ENCODE measurements at regions not wholly inside any gene's neighbourhood (a gene's known extent, or its start where the extent isn't known, plus 50 kb on each side); places are given as distances from the start of the nearest gene placed in this dataset.

GRCh38 chr15:72919936-72920465, 132.3 kb upstream of the NEO1 start:
- intact Hi-C loops (cut with micrococcal nuclease): no loop called here
- Histone ChIP-seq H3K27ac (ENCODE audit: low read length in 2 of 2) (no peak overlapping the region), H3K36me3 (replicated peaks in 1 of 2; ENCODE audit: control extremely low read depth in 1 of 2, control insufficient read depth in 1 of 2, extremely low read depth in 1 of 2, insufficient read depth in 2 of 2, low read length in 1 of 2) (no peaks in the 10 kb centered on the region), H3K4me1 (ENCODE audit: control insufficient read depth in 2 of 2, insufficient read depth in 2 of 2, low read length in 2 of 2) (no peaks in the 10 kb centered on the region), H3K9ac (ENCODE audit: low read length) (no peak overlapping the region), H3K27me3 (replicated peaks in 1 of 4; ENCODE audit: control extremely low read depth in 1 of 4, control insufficient read depth in 3 of 4, insufficient read depth in 4 of 4, low read length in 3 of 4) (peaks cover 0 to 3% (median 1%) of the 10 kb centered on the region in 4 experiments), H3K9me3 (ENCODE audit: control extremely low read depth in 1 of 3, control insufficient read depth in 2 of 3, insufficient read depth in 1 of 3, low read length in 2 of 3) (no peaks in the 10 kb centered on the region), H3K79me2 (ENCODE audit: control insufficient read depth, insufficient read depth, low read length) (no peaks in the 10 kb centered on the region), H3K4me3 (ENCODE audit: control extremely low read depth in 1 of 5, extremely low read depth in 1 of 5, insufficient read depth in 1 of 5, low read depth in 2 of 5, low read length in 4 of 5) (no peak overlapping the region), H3K4me2 (replicated peaks; ENCODE audit: low read depth, low read length, poor library complexity, severe bottlenecking) (no peak overlapping the region), H2AFZ (ENCODE audit: insufficient read depth, low read depth, low read length, poor library complexity, severe bottlenecking) (no peak overlapping the region), H4K20me1 (ENCODE audit: control insufficient read depth, insufficient read depth, low read length, poor library complexity, severe bottlenecking) (no peaks in the 10 kb centered on the region)
- Mint-ChIP-seq H3K4me1 (no peaks in the 10 kb centered on the region), H3K27me3 (peaks cover 16% of the 10 kb centered on the region), H3K9me3 (ENCODE audit: insufficient read depth) (no peaks in the 10 kb centered on the region), H3K4me3 (no peak overlapping the region), H3K27ac (no peak overlapping the region)
- TF ChIP-seq EZH2 (IDR thresholded peaks at IDR 0.05; ENCODE audit: borderline replicate concordance, insufficient read depth, low read depth, low read length, poor library complexity, severe bottlenecking): no peak
- no peak for TF ChIP-seq CTCF (IDR thresholded peaks at IDR 0.05)
- DNase-seq: no peak
- POLR2A ChIA-PET: no interaction called here
- 83% methylated on average over 1 of the region's 5 CpGs for WGBS (ENCODE audit: insufficient coverage)
- ATAC-seq (ENCODE audit: low read depth): no peak
- CTCF ChIA-PET: no interaction called here

GRCh38 chr15:72916897-72917296, 133.3 kb upstream of the ADPGK start:
- no peaks in the 10 kb centered on the region for H3K79me2 ChIP-seq (ENCODE audit: control insufficient read depth, insufficient read depth, low read length)
- intact Hi-C loops (cut with micrococcal nuclease): no loop called here
- 88% methylated on average over 2 of the region's 2 CpGs for WGBS (ENCODE audit: insufficient coverage)
- Mint-ChIP-seq H3K27ac (no peak overlapping the region), H3K9me3 (ENCODE audit: insufficient read depth) (no peaks in the 10 kb centered on the region), H3K4me3 (no peak overlapping the region), H3K27me3 (peaks cover 18% of the 10 kb centered on the region), H3K4me1 (no peaks in the 10 kb centered on the region)
- no peak overlapping the region for H3K27ac ChIP-seq (ENCODE audit: low read length in 2 of 2)
- no peak overlapping the region for H2AFZ ChIP-seq (ENCODE audit: insufficient read depth, low read depth, low read length, poor library complexity, severe bottlenecking)
- no peak overlapping the region for H3K9ac ChIP-seq (ENCODE audit: low read length)
- peaks cover 0 to 3% (median 0%) of the 10 kb centered on the region in 4 experiments for H3K27me3 ChIP-seq (replicated peaks in 1 of 4; ENCODE audit: control extremely low read depth in 1 of 4, control insufficient read depth in 3 of 4, insufficient read depth in 4 of 4, low read length in 3 of 4)
- ATAC-seq (ENCODE audit: low read depth): no peak
- H4K20me1 ChIP-seq (ENCODE audit: control insufficient read depth, insufficient read depth, low read length, poor library complexity, severe bottlenecking): no peaks in the 10 kb centered on the region
- H3K4me3 ChIP-seq (ENCODE audit: control extremely low read depth in 1 of 5, extremely low read depth in 1 of 5, insufficient read depth in 1 of 5, low read depth in 2 of 5, low read length in 4 of 5): no peak overlapping the region
- no peak for DNase-seq
- no peak for TF ChIP-seq CTCF (IDR thresholded peaks at IDR 0.05)
- H3K4me1 ChIP-seq (ENCODE audit: control insufficient read depth in 2 of 2, insufficient read depth in 2 of 2, low read length in 2 of 2): no peaks in the 10 kb centered on the region
- POLR2A ChIA-PET: no interaction called here
- no peaks in the 10 kb centered on the region for H3K9me3 ChIP-seq (ENCODE audit: control extremely low read depth in 1 of 3, control insufficient read depth in 2 of 3, insufficient read depth in 1 of 3, low read length in 2 of 3)
- no peaks in the 10 kb centered on the region for H3K36me3 ChIP-seq (replicated peaks in 1 of 2; ENCODE audit: control extremely low read depth in 1 of 2, control insufficient read depth in 1 of 2, extremely low read depth in 1 of 2, insufficient read depth in 2 of 2, low read length in 1 of 2)
- H3K4me2 ChIP-seq (replicated peaks; ENCODE audit: low read depth, low read length, poor library complexity, severe bottlenecking): no peak overlapping the region
- CTCF ChIA-PET: no interaction called here

Data from B cell (primary cell).